Lung (tissue), 11 donors: ENCODE measurements at regions not wholly inside any gene's neighbourhood (a gene's known extent, or its start where the extent isn't known, plus 50 kb on each side); places are given as distances from the start of the nearest gene placed in this dataset.

Experiments used
- ATAC-seq: fragments of 200-7000 bp; cut with Tn5 transposase; one replicate; pipeline ENCODE4 v1.9.1; 2020; ENCODE audit warnings: moderate number of reproducible peaks; ENCODE audit not compliant: insufficient read depth, low FRiP score
- DNase-seq, 3 donors: peaks; one replicate each; pipeline ENCODE4 v3.0.0-alpha.2; 2013 to 2017
- H3K27ac ChIP-seq, 2 donors: one replicate each; pipeline ENCODE4 v1.5.1; 2013; ENCODE audit warnings: mild to moderate bottlenecking in 2 of 2, moderate library complexity in 2 of 2, control low read depth in 1 of 2, inconsistent platforms in 1 of 2, low read depth in 1 of 2, low read length in 1 of 2
- H3K27me3 ChIP-seq, 3 donors: one replicate each; pipeline ENCODE4 v1.5.1; 2013; ENCODE audit warnings: low read length in 2 of 3; ENCODE audit not compliant: control insufficient read depth in 3 of 3, insufficient read depth in 3 of 3
- H3K36me3 ChIP-seq, 4 donors: one replicate each; pipeline ENCODE4 v1.5.1; 2013; ENCODE audit warnings: low read length in 4 of 4, mild to moderate bottlenecking in 1 of 4, moderate library complexity in 1 of 4; ENCODE audit not compliant: control insufficient read depth in 4 of 4, insufficient read depth in 4 of 4
- H3K4me1 ChIP-seq, 5 donors: one replicate each; pipeline ENCODE4 v1.5.1; 2013; ENCODE audit warnings: low read length in 5 of 5, mild to moderate bottlenecking in 2 of 5, moderate library complexity in 1 of 5; ENCODE audit not compliant: control insufficient read depth in 5 of 5, insufficient read depth in 5 of 5
- H3K4me3 ChIP-seq: one replicate; pipeline ENCODE4 v1.5.1; 2013; ENCODE audit warnings: mild to moderate bottlenecking, control low read depth, moderate library complexity
- H3K9ac ChIP-seq, 2 donors: one replicate each; pipeline ENCODE4 v1.5.1; 2013; ENCODE audit warnings: low read length in 2 of 2, control low read depth in 1 of 2; ENCODE audit not compliant: insufficient read depth in 1 of 2
- H3K9me3 ChIP-seq, 4 donors: one replicate each; pipeline ENCODE4 v1.5.1; 2013; ENCODE audit warnings: low read length in 3 of 4, mild to moderate bottlenecking in 1 of 4, moderate library complexity in 1 of 4; ENCODE audit not compliant: control insufficient read depth in 4 of 4, insufficient read depth in 3 of 4
- WGBS, 2 donors: extraction: QIAGEN DNeasy Blood & Tissue Kit; methylation state at CpG; one replicate each; pipeline ENCODE4 v1.1.7; 2013; 5-methylcytosine and 5-hydroxymethylcytosine counted together
- TF ChIP-seq, protein P1 (sequence below): IDR thresholded peaks from 2 replicates; pipeline ENCODE4 v1.5.1; 2012; ENCODE audit warnings: mild to moderate bottlenecking; ENCODE audit errors: control extremely low read depth, extremely low read depth
- donor health status: control.
- donor health status: control.
- donor health status: Bipolar disorder and iron deficiency.
- donor health status: healthy.
- donor health status: DM: yes; HTN: yes; CAD: no.

DNA sequence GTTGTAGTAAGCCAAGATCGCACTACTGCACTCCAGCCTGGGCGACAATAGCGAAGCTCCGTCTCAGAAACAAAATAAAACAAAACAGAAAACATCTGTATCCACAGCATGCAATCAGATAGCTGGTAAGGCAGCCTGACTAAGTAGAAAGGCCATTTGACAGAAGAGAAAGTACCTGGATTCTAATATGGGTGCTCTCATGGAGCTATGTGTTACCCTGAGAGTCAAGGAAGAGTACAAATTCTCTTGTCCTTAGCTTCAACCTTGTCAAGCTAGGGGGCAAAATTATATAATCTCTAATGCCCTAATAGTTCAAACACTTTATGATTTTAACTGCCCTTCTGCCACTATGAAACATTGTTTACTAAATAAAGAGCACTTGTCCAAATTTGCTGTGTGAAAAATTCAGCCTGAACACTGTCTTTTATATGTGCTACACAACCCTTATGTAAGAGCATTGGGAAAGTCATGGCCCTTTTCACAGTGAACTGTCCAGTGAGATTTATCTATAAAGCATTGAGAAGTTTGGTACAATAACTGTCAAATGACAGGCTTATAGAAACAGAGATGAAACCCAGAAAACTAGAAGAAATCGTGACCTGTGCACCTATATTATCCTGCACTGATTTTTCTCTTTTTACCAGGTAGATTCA is 51.2 kb upstream of the PRKG1 start:
- WGBS, 2 donors, result 81 to 89% methylated on average over 5 of the region's 5 CpGs

DNA sequence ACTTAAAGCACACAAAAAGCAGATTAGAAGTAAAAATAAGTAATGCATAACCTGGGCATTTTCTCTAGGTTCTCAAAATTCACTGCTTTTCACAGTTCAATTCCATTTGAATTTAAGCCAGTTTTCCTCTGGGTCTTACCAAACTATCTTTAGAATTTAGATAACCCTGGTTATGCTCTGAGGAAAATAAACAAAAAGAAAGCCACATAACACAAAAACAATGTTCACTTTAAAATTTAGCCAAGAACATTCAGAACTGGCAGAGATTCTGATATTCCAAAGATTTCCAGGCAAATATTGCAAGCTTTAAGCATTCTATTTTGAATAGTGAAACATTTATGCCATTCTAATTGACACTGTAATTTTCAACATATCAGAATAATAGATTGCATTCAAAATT is 50.7 kb upstream of the PRKG1 start:
- Histone ChIP-seq H3K27ac (no peak overlapping the region), H3K9me3 (no peaks in the 10 kb centered on the region), H3K27me3 (no peaks in the 10 kb centered on the region), H3K9ac (no peak overlapping the region), H3K36me3 (no peaks in the 10 kb centered on the region), H3K4me1 (peaks cover 0 to 15% (median 5%) of the 10 kb centered on the region in 5 donors), H3K4me3 (no peak overlapping the region)
- ATAC-seq, result no peak
- TF ChIP-seq, protein P1, sequence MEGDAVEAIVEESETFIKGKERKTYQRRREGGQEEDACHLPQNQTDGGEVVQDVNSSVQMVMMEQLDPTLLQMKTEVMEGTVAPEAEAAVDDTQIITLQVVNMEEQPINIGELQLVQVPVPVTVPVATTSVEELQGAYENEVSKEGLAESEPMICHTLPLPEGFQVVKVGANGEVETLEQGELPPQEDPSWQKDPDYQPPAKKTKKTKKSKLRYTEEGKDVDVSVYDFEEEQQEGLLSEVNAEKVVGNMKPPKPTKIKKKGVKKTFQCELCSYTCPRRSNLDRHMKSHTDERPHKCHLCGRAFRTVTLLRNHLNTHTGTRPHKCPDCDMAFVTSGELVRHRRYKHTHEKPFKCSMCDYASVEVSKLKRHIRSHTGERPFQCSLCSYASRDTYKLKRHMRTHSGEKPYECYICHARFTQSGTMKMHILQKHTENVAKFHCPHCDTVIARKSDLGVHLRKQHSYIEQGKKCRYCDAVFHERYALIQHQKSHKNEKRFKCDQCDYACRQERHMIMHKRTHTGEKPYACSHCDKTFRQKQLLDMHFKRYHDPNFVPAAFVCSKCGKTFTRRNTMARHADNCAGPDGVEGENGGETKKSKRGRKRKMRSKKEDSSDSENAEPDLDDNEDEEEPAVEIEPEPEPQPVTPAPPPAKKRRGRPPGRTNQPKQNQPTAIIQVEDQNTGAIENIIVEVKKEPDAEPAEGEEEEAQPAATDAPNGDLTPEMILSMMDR, result no peak
- peak in 1 of 3 donors; percentile 48 for DNase-seq

More for the DNA sequence above, 51.2 kb upstream of the PRKG1 start:
- no peak for ATAC-seq
- TF ChIP-seq, protein P1, result no peak
- DNase-seq, result no peak
- Histone ChIP-seq H3K4me1 (peaks cover 0 to 15% (median 5%) of the 10 kb centered on the region in 5 donors), H3K27me3 (no peaks in the 10 kb centered on the region), H3K9me3 (no peaks in the 10 kb centered on the region), H3K4me3 (no peak overlapping the region), H3K27ac (peak overlapping the region in 1 of 2 donors; percentile 67), H3K9ac (no peak overlapping the region), H3K36me3 (no peaks in the 10 kb centered on the region)
